ENCODE measurements at regions not wholly inside any gene's neighbourhood (a gene's known extent, or its start where the extent isn't known, plus 50 kb on each side); places are given as distances from the start of the nearest gene placed in this dataset.

DNA sequence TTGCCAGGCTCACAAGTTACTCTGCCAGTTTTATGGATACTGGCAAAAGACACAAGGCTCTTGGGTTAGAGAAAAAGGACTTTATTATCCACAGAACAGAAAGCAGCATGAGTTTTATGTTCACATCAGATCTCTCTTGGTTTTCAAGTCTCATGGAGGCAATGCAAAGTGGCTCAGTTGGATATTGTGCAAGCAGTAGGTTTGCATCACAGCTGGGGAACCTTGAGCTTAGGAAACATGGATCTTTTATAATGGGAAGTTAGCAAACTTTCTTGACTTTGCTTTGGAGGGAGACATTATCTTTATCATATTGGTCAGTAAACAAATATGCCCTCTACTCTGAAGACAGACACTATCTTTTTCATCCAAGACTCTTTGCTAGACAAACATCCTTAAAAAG lies 109.2 kb upstream of the GRPR start:
- H3K27me3 Mint-ChIP-seq (ENCODE audit: low read depth in 3 of 3) = peaks cover 0 to 7% (median 4%) of the 10 kb centered on the region in 3 donors
- DNase-seq = no peak
- H3K4me1 Mint-ChIP-seq = no peaks in the 10 kb centered on the region
- H3K4me3 Mint-ChIP-seq = no peak overlapping the region
- no peaks in the 10 kb centered on the region for H3K9me3 Mint-ChIP-seq
- no peaks in the 10 kb centered on the region for H3K36me3 Mint-ChIP-seq
- no peak overlapping the region for H3K27ac Mint-ChIP-seq

GRCh38 chrX:16012250-16012649 lies 111.1 kb upstream of the GRPR start:
- Mint-ChIP-seq H3K4me1 (no peaks in the 10 kb centered on the region), H3K27me3 (ENCODE audit: low read depth in 3 of 3) (peaks cover 2 to 8% (median 8%) of the 10 kb centered on the region in 3 donors), H3K4me3 (no peak overlapping the region), H3K27ac (no peak overlapping the region), H3K36me3 (no peaks in the 10 kb centered on the region), H3K9me3 (no peaks in the 10 kb centered on the region)
- no peak for DNase-seq

DNA sequence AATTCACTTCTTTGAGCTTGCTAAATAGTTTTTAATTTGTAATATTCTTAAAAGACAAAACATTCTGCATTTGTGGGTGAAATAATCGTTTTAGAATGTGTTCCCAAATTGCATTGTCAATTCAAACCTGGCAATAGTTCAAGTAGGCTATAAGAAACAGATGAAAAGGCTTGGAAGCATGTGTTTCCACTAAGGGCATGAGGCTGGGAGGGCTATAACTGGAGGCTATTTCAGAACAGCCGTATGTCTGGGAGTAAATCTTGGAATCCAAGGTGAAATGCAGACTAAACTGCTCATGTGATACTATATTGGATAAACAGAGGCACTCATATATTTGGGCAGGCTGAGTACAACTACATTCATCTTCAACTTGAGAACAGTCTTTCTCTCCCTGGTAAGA lies 117.4 kb upstream of the GRPR start:
- Mint-ChIP-seq H3K4me3 (no peak overlapping the region), H3K4me1 (no peaks in the 10 kb centered on the region), H3K9me3 (no peaks in the 10 kb centered on the region), H3K27me3 (ENCODE audit: low read depth in 3 of 3) (peaks cover 2 to 13% (median 5%) of the 10 kb centered on the region in 3 donors), H3K27ac (no peak overlapping the region), H3K36me3 (no peaks in the 10 kb centered on the region)
- DNase-seq = no peak

GRCh38 chrX:16002185-16002584 lies 121.2 kb upstream of the GRPR start:
- DNase-seq = no peak
- no peaks in the 10 kb centered on the region for H3K9me3 Mint-ChIP-seq
- peaks cover 0 to 9% (median 6%) of the 10 kb centered on the region in 3 donors for H3K27me3 Mint-ChIP-seq (ENCODE audit: low read depth in 3 of 3)
- no peak overlapping the region for H3K4me3 Mint-ChIP-seq
- no peaks in the 10 kb centered on the region for H3K36me3 Mint-ChIP-seq
- no peaks in the 10 kb centered on the region for H3K4me1 Mint-ChIP-seq
- no peak overlapping the region for H3K27ac Mint-ChIP-seq

DNA sequence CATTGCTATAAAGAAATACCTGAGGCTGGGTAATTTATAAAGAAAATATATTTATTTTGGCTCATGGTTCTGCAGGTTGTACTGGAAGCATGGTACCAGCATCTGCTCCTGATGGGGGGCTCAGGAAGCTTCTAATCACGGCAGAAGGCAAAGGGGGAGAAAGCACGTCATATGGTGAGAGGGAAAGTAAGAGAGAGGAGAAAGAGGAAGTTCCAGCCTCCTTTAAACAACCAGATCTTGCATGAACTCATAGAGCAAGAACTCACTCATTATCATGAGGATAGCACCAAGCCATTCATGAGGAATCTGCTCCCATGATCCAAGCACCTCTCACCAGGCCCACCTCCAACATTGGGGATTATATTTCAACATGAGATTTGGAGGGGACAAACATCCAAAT lies 125.0 kb upstream of the GRPR start:
- DNase-seq = no peak
- Mint-ChIP-seq H3K9me3 (peaks cover 0 to 4% (median 0%) of the 10 kb centered on the region in 6 donors), H3K27me3 (ENCODE audit: low read depth in 3 of 3) (peaks cover 0 to 8% (median 6%) of the 10 kb centered on the region in 3 donors)

GRCh38 chrX:15989716-15990115 lies 133.6 kb upstream of the GRPR start:
- Mint-ChIP-seq H3K4me3 (no peak overlapping the region), H3K9me3 (peaks cover 0 to under 1% (median 0%) of the 10 kb centered on the region in 6 donors), H3K27ac (no peak overlapping the region), H3K4me1 (no peaks in the 10 kb centered on the region), H3K36me3 (no peaks in the 10 kb centered on the region), H3K27me3 (ENCODE audit: low read depth in 3 of 3) (peaks cover 4 to 10% (median 9%) of the 10 kb centered on the region in 3 donors)
- no peak for DNase-seq

More for the DNA sequence above, 125.0 kb upstream of the GRPR start:
- no peaks in the 10 kb centered on the region for H3K36me3 Mint-ChIP-seq
- no peak overlapping the region for H3K4me3 Mint-ChIP-seq
- H3K4me1 Mint-ChIP-seq = no peaks in the 10 kb centered on the region
- H3K27ac Mint-ChIP-seq = no peak overlapping the region

GRCh38 chrX:15988661-15989603 lies 134.3 kb upstream of the AP1S2 start:
- Mint-ChIP-seq H3K27ac (no peak overlapping the region), H3K4me3 (no peak overlapping the region), H3K4me1 (no peaks in the 10 kb centered on the region), H3K27me3 (ENCODE audit: low read depth in 3 of 3) (peaks cover 4 to 12% (median 7%) of the 10 kb centered on the region in 3 donors), H3K36me3 (no peaks in the 10 kb centered on the region), H3K9me3 (no peaks in the 10 kb centered on the region)
- DNase-seq = no peak

DNA sequence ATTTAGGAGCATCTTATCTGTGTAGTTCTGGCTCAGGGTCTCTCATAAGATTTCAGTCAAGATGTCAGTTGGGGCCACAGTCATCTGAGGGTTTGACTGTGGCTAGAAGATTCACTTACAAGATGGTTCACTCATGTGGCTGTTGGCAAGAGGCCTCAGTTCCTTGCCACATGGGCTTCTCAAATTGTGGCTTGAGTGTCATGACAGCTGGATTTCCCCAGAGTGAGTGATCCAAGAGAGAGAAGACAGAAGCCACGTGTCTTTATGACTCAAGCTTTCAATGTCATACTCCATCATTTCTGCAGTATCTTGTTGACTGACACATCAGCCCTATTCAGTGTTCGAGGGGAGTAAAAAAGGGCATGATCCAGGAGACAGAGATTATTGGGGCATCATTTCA lies 131.3 kb upstream of the AP1S2 start:
- no peak for DNase-seq
- Mint-ChIP-seq H3K4me3 (no peak overlapping the region), H3K36me3 (no peaks in the 10 kb centered on the region), H3K27me3 (ENCODE audit: low read depth in 3 of 3) (peaks cover 4 to 10% (median 10%) of the 10 kb centered on the region in 3 donors), H3K27ac (no peak overlapping the region), H3K9me3 (no peaks in the 10 kb centered on the region), H3K4me1 (no peaks in the 10 kb centered on the region)

DNA sequence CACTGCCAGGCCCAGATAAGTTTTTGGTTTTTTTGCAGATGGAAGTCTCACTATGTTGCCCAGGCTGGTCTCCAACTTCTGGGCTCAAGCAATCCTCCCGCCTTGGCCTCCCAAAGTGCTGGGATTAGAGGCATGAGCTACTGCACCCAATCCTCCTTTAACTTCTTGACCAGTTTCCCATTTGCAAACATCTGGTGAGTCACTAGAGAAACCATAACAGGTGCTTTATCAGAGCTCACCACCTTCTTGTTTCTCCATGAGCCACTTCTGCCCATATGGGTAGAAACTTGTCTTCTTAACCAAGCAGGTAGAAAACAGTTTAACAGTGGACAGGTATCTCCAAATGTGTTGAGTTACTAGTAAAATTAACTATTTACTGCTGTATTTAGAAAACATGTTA lies 128.4 kb upstream of the AP1S2 start:
- H3K36me3 Mint-ChIP-seq = no peaks in the 10 kb centered on the region
- peaks cover 4 to 8% (median 6%) of the 10 kb centered on the region in 3 donors for H3K27me3 Mint-ChIP-seq (ENCODE audit: low read depth in 3 of 3)
- H3K27ac Mint-ChIP-seq = no peak overlapping the region
- no peaks in the 10 kb centered on the region for H3K9me3 Mint-ChIP-seq
- H3K4me3 Mint-ChIP-seq = no peak overlapping the region
- H3K4me1 Mint-ChIP-seq = no peaks in the 10 kb centered on the region
- no peak for DNase-seq

GRCh38 chrX:15977644-15978043 lies 123.0 kb upstream of the AP1S2 start:
- H3K4me3 Mint-ChIP-seq = no peak overlapping the region
- no peak overlapping the region for H3K27ac Mint-ChIP-seq
- no peaks in the 10 kb centered on the region for H3K4me1 Mint-ChIP-seq

GRCh38 chrX:15976396-15976795 lies 121.8 kb upstream of the AP1S2 start:
- Mint-ChIP-seq H3K36me3 (no peaks in the 10 kb centered on the region), H3K27me3 (ENCODE audit: low read depth in 3 of 3) (peaks cover 0 to 2% (median 0%) of the 10 kb centered on the region in 3 donors), H3K4me1 (no peaks in the 10 kb centered on the region), H3K4me3 (no peak overlapping the region), H3K9me3 (no peaks in the 10 kb centered on the region), H3K27ac (no peak overlapping the region)
- DNase-seq = no peak

More at GRCh38 chrX:15977644-15978043, 123.0 kb upstream of the AP1S2 start:
- no peaks in the 10 kb centered on the region for H3K9me3 Mint-ChIP-seq
- peaks cover 0 to 3% (median 2%) of the 10 kb centered on the region in 3 donors for H3K27me3 Mint-ChIP-seq (ENCODE audit: low read depth in 3 of 3)
- no peak for DNase-seq
- no peaks in the 10 kb centered on the region for H3K36me3 Mint-ChIP-seq

- Mint-ChIP-seq H3K4me3 (no peak overlapping the region), H3K4me1 (no peaks in the 10 kb centered on the region), H3K27ac (no peak overlapping the region), H3K27me3 (ENCODE audit: low read depth in 3 of 3) (peaks cover 0 to 2% (median 0%) of the 10 kb centered on the region in 3 donors), H3K36me3 (no peaks in the 10 kb centered on the region), H3K9me3 (no peaks in the 10 kb centered on the region)
- no peak for DNase-seq
Measured at GRCh38 chrX:15973946-15974345, 119.3 kb upstream of the AP1S2 start.

GRCh38 chrX:15973299-15973698 lies 118.7 kb upstream of the AP1S2 start:
- Mint-ChIP-seq H3K9me3 (no peaks in the 10 kb centered on the region), H3K4me1 (no peaks in the 10 kb centered on the region), H3K4me3 (no peak overlapping the region), H3K36me3 (no peaks in the 10 kb centered on the region), H3K27me3 (ENCODE audit: low read depth in 3 of 3) (peaks cover 0 to 2% (median 0%) of the 10 kb centered on the region in 3 donors), H3K27ac (no peak overlapping the region)
- peak; percentile 8 to 21 (median 15) for DNase-seq

- no peaks in the 10 kb centered on the region for H3K36me3 Mint-ChIP-seq
- H3K4me3 Mint-ChIP-seq = no peak overlapping the region
- no peaks in the 10 kb centered on the region for H3K9me3 Mint-ChIP-seq
- no peak for DNase-seq
- no peak overlapping the region for H3K27ac Mint-ChIP-seq
- no peaks in the 10 kb centered on the region for H3K4me1 Mint-ChIP-seq
- peaks cover 0 to 3% (median 0%) of the 10 kb centered on the region in 3 donors for H3K27me3 Mint-ChIP-seq (ENCODE audit: low read depth in 3 of 3)
Measured at GRCh38 chrX:15971696-15972095, 117.1 kb upstream of the AP1S2 start.
